ENCODE measurements at regions not wholly inside any gene's neighbourhood (a gene's known extent, or its start where the extent isn't known, plus 50 kb on each side); places are given as distances from the start of the nearest gene placed in this dataset.
"Not testable (repeated sequence)": the region's sequence is repeated elsewhere in the genome, so short reads cannot be mapped to it uniquely, and the experiment has no call there.

GRCh38 chrX:129346574-129346973 lies 176.7 kb downstream of the SMARCA1 start:
- 65 to 92% methylated on average over 3 of the region's 3 CpGs for whole genome bisulfite sequencing, 2 donors
- H3K36me3 ChIP-seq: no peaks in the 10 kb centered on the region
- H3K4me3 ChIP-seq: no peak overlapping the region
- H3K4me1 ChIP-seq: no peaks in the 10 kb centered on the region
- TF ChIP-seq POLR2A (IDR thresholded peaks at IDR 0.05) (no peak), CTCF (IDR thresholded peaks at IDR 0.05) (no peak), EP300 (IDR thresholded peaks at IDR 0.05) (no peak), POLR2AphosphoS5 (IDR thresholded peaks at IDR 0.05) (no peak)
- DNase-seq: no peak
- intact Hi-C loops (cut with DNase I): no loop called here
- H3K9me3 ChIP-seq: no peaks in the 10 kb centered on the region
- H3K27ac ChIP-seq: no peak overlapping the region
- H3K27me3 ChIP-seq: no peaks in the 10 kb centered on the region

GRCh38 chrX:129337264-129337663 lies 186.0 kb downstream of the SMARCA1 start:
- H3K36me3 ChIP-seq; DNase-seq; H3K27me3 ChIP-seq; H3K4me1 ChIP-seq; H3K27ac ChIP-seq; H3K4me3 ChIP-seq; H3K9me3 ChIP-seq; intact Hi-C loops (cut with DNase I): not testable (repeated sequence)
- WGBS, 2 donors: 50 to 75% methylated on average over 16 of the region's 16 CpGs

- Histone ChIP-seq H3K4me1 (no peaks in the 10 kb centered on the region), H3K4me3 (no peak overlapping the region), H3K36me3 (no peaks in the 10 kb centered on the region), H3K9me3 (no peaks in the 10 kb centered on the region), H3K27me3 (no peaks in the 10 kb centered on the region), H3K27ac (no peak overlapping the region)
- TF ChIP-seq POLR2A (IDR thresholded peaks at IDR 0.05) (no peak), EP300 (IDR thresholded peaks at IDR 0.05) (no peak), POLR2AphosphoS5 (IDR thresholded peaks at IDR 0.05) (no peak), CTCF (IDR thresholded peaks at IDR 0.05) (no peak)
- 46 to 65% methylated on average over 3 of the region's 3 CpGs for WGBS, 2 donors
- DNase-seq: no peak
- intact Hi-C loops (cut with DNase I): no loop called here
These were observed 200.2 kb downstream of the SMARCA1 start for GRCh38 chrX:129323115-129323514.

- Histone ChIP-seq H3K36me3 (no peaks in the 10 kb centered on the region), H3K9me3 (no peaks in the 10 kb centered on the region), H3K4me1 (no peaks in the 10 kb centered on the region), H3K27ac (no peak overlapping the region), H3K27me3 (no peaks in the 10 kb centered on the region), H3K4me3 (no peak overlapping the region)
- WGBS, 2 donors: 25 to 65% methylated on average over 1 of the region's 1 CpG
- no peak for TF ChIP-seq CTCF (IDR thresholded peaks at IDR 0.05)
- TF ChIP-seq POLR2A (IDR thresholded peaks at IDR 0.05): no peak
- no peak for TF ChIP-seq EP300 (IDR thresholded peaks at IDR 0.05)
- TF ChIP-seq POLR2AphosphoS5 (IDR thresholded peaks at IDR 0.05): no peak
- intact Hi-C loops (cut with DNase I): no loop called here
- no peak for DNase-seq
These were observed 204.9 kb downstream of the SMARCA1 start for GRCh38 chrX:129318375-129318774.

GRCh38 chrX:129316461-129316860 lies 206.8 kb downstream of the SMARCA1 start:
- no peak overlapping the region for H3K4me3 ChIP-seq
- no peaks in the 10 kb centered on the region for H3K27me3 ChIP-seq
- no peak for TF ChIP-seq EP300 (IDR thresholded peaks at IDR 0.05)
- no peak for TF ChIP-seq CTCF (IDR thresholded peaks at IDR 0.05)
- no peak for TF ChIP-seq POLR2A (IDR thresholded peaks at IDR 0.05)
- no peak for TF ChIP-seq POLR2AphosphoS5 (IDR thresholded peaks at IDR 0.05)
- no peak for DNase-seq
- no peaks in the 10 kb centered on the region for H3K4me1 ChIP-seq
- no peaks in the 10 kb centered on the region for H3K36me3 ChIP-seq
- intact Hi-C loops (cut with DNase I): no loop called here
- H3K9me3 ChIP-seq: no peaks in the 10 kb centered on the region
- WGBS, 2 donors: 87 to 91% methylated on average over 2 of the region's 2 CpGs
- no peak overlapping the region for H3K27ac ChIP-seq

All from sigmoid colon (tissue), 6 donors.